H1 (cell line): ENCODE measurements at regions not wholly inside any gene's neighbourhood (a gene's known extent, or its start where the extent isn't known, plus 50 kb on each side); places are given as distances from the start of the nearest gene placed in this dataset.

Source experiments
- CREB1 ChIP-seq: IDR thresholded peaks from 2 replicates; pipeline ENCODE4 v1.6.1; 2012; ENCODE audit warnings: inconsistent platforms
- RBBP5 ChIP-seq: IDR thresholded peaks from 2 replicates; pipeline ENCODE4 v1.7.1; 2012; ENCODE audit warnings: low read depth, mild to moderate bottlenecking, inconsistent platforms, low read length, moderate library complexity, borderline replicate concordance
- YY1 ChIP-seq: IDR thresholded peaks from 2 replicates; pipeline ENCODE4 v1.6.1; 2011; ENCODE audit warnings: low read depth, mild to moderate bottlenecking, low read length

DNA sequence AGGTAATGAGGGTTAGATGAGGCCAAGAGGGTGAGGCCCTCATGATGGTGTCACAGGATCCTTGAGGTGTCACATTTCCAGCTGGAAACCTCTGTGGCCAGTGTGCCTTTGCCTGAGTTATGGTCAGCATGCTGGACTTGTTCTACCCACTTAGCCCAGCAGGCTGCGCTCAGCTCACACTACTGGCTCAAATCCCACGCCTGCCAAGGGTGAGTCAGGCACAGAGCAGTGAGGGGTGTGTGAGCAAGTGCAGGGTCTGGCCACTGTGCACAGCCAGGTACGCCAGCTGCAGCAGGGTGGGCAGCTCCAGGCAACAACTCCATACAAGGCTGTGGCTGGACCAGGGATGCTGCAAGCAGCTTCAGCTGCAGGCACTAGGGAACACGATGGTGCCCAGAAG is 616.6 kb upstream of the FSHR start (continued):
- TF ChIP-seq CREB1: peak; percentile 11; the same call in 1 of the 2 replicates
- no peak for TF ChIP-seq YY1
- TF ChIP-seq RBBP5: no peak
